Activated CD4-positive, alpha-beta T cell treated with anti-CD3 and anti-CD28 coated beads, Interleukin-2, amount 10 ng/mL, durations not matched to agents 24 days and 14 days (primary cell): ENCODE measurements at regions not wholly inside any gene's neighbourhood (a gene's known extent, or its start where the extent isn't known, plus 50 kb on each side); places are given as distances from the start of the nearest gene placed in this dataset.

Experiments used
- DNase-seq: peaks from one replicate; pipeline ENCODE4 v3.0.0; 2022
- H3K27ac Mint-ChIP-seq: one replicate; pipeline ENCODE4 v1.8.0; 2022; ENCODE audit warnings: mild to moderate bottlenecking, mixed read lengths
- H3K27me3 Mint-ChIP-seq: one replicate; pipeline ENCODE4 v1.8.0; 2022; ENCODE audit warnings: mixed read lengths
- H3K36me3 Mint-ChIP-seq: one replicate; pipeline ENCODE4 v1.8.0; 2022; ENCODE audit warnings: low read depth, mild to moderate bottlenecking, mixed read lengths
- H3K4me1 Mint-ChIP-seq: one replicate; pipeline ENCODE4 v1.8.0; 2021; ENCODE audit warnings: mixed read lengths
- H3K4me3 Mint-ChIP-seq: one replicate; pipeline ENCODE4 v1.8.0; 2022; ENCODE audit warnings: mild to moderate bottlenecking, moderate library complexity, mixed read lengths
- H3K9me3 Mint-ChIP-seq: one replicate; pipeline ENCODE4 v1.8.0; 2021; ENCODE audit warnings: mixed read lengths
- intact Hi-C: fragments of 100-400 bp; cut with micrococcal nuclease; formaldehyde crosslinking; loops from one replicate; pipeline ENCODE4 v1.15.1; 2023

- no peaks in the 10 kb centered on the region for H3K36me3 Mint-ChIP-seq
- no peaks in the 10 kb centered on the region for H3K27me3 Mint-ChIP-seq
- H3K4me1 Mint-ChIP-seq = no peaks in the 10 kb centered on the region
- H3K27ac Mint-ChIP-seq = no peak overlapping the region
- no peak for DNase-seq
- H3K4me3 Mint-ChIP-seq = no peak overlapping the region
- H3K9me3 Mint-ChIP-seq = peaks cover 14% of the 10 kb centered on the region
- intact Hi-C loops = no loop called here
Measured at GRCh38 chr11:129574431-129574830, 198.8 kb downstream of the BARX2 start.

GRCh38 chr11:129576652-129577051, 201.0 kb downstream of the BARX2 start:
- no peaks in the 10 kb centered on the region for H3K27me3 Mint-ChIP-seq
- no peaks in the 10 kb centered on the region for H3K4me1 Mint-ChIP-seq
- no peak overlapping the region for H3K27ac Mint-ChIP-seq
- H3K9me3 Mint-ChIP-seq = peaks cover 13% of the 10 kb centered on the region
- H3K36me3 Mint-ChIP-seq = no peaks in the 10 kb centered on the region
- H3K4me3 Mint-ChIP-seq = no peak overlapping the region
- intact Hi-C loops = no loop called here
- DNase-seq = no peak

GRCh38 chr11:129578006-129578405, 202.4 kb downstream of the BARX2 start:
- Mint-ChIP-seq H3K9me3 (peaks cover 13% of the 10 kb centered on the region), H3K27me3 (no peaks in the 10 kb centered on the region), H3K36me3 (no peaks in the 10 kb centered on the region), H3K4me3 (no peak overlapping the region), H3K4me1 (no peaks in the 10 kb centered on the region), H3K27ac (no peak overlapping the region)
- DNase-seq = no peak
- intact Hi-C loops = no loop called here

- Mint-ChIP-seq H3K4me3 (no peak overlapping the region), H3K9me3 (peaks cover 5% of the 10 kb centered on the region), H3K27me3 (no peaks in the 10 kb centered on the region), H3K36me3 (no peaks in the 10 kb centered on the region), H3K27ac (no peak overlapping the region), H3K4me1 (no peaks in the 10 kb centered on the region)
- no peak for DNase-seq
- intact Hi-C loops = no loop called here
Measured at GRCh38 chr11:129580278-129580677, 204.6 kb downstream of the BARX2 start.

GRCh38 chr11:129584316-129584715, 208.7 kb downstream of the BARX2 start:
- Mint-ChIP-seq H3K9me3 (no peaks in the 10 kb centered on the region), H3K36me3 (no peaks in the 10 kb centered on the region), H3K4me1 (no peaks in the 10 kb centered on the region), H3K27me3 (no peaks in the 10 kb centered on the region), H3K4me3 (no peak overlapping the region), H3K27ac (no peak overlapping the region)
- intact Hi-C loops = no loop called here
- DNase-seq = no peak

- intact Hi-C loops = no loop called here
- Mint-ChIP-seq H3K9me3 (no peaks in the 10 kb centered on the region), H3K4me3 (no peak overlapping the region), H3K27me3 (no peaks in the 10 kb centered on the region), H3K4me1 (no peaks in the 10 kb centered on the region), H3K27ac (no peak overlapping the region), H3K36me3 (no peaks in the 10 kb centered on the region)
- no peak for DNase-seq
Measured at GRCh38 chr11:129589190-129589860, 213.7 kb downstream of the BARX2 start.

- Mint-ChIP-seq H3K27me3 (no peaks in the 10 kb centered on the region), H3K9me3 (no peaks in the 10 kb centered on the region), H3K4me1 (no peaks in the 10 kb centered on the region), H3K4me3 (no peak overlapping the region), H3K27ac (no peak overlapping the region), H3K36me3 (no peaks in the 10 kb centered on the region)
- no peak for DNase-seq
- intact Hi-C loops = no loop called here
Measured at GRCh38 chr11:129590030-129590752, 214.5 kb downstream of the BARX2 start.

GRCh38 chr11:129590753-129591475, 215.3 kb downstream of the BARX2 start:
- Mint-ChIP-seq H3K4me3 (no peak overlapping the region), H3K27me3 (no peaks in the 10 kb centered on the region), H3K27ac (no peak overlapping the region), H3K9me3 (no peaks in the 10 kb centered on the region), H3K4me1 (no peaks in the 10 kb centered on the region), H3K36me3 (no peaks in the 10 kb centered on the region)
- DNase-seq = no peak
- intact Hi-C loops = no loop called here

- no peaks in the 10 kb centered on the region for H3K36me3 Mint-ChIP-seq
- intact Hi-C loops = no loop called here
- H3K4me3 Mint-ChIP-seq = no peak overlapping the region
- no peaks in the 10 kb centered on the region for H3K4me1 Mint-ChIP-seq
- peaks cover 5% of the 10 kb centered on the region for H3K9me3 Mint-ChIP-seq
- H3K27ac Mint-ChIP-seq = no peak overlapping the region
- DNase-seq = no peak
- no peaks in the 10 kb centered on the region for H3K27me3 Mint-ChIP-seq
Measured at GRCh38 chr11:129591527-129591926, 215.9 kb downstream of the BARX2 start.

- Mint-ChIP-seq H3K27me3 (no peaks in the 10 kb centered on the region), H3K27ac (no peak overlapping the region), H3K9me3 (peaks cover 6% of the 10 kb centered on the region), H3K4me3 (no peak overlapping the region), H3K36me3 (no peaks in the 10 kb centered on the region), H3K4me1 (no peaks in the 10 kb centered on the region)
- no peak for DNase-seq
- intact Hi-C loops = no loop called here
Measured at GRCh38 chr11:129592191-129592590, 216.5 kb downstream of the BARX2 start.

GRCh38 chr11:129593098-129593497, 217.4 kb downstream of the BARX2 start:
- no peak overlapping the region for H3K27ac Mint-ChIP-seq
- intact Hi-C loops = no loop called here
- no peaks in the 10 kb centered on the region for H3K36me3 Mint-ChIP-seq

GRCh38 chr11:129595038-129595962, 219.7 kb downstream of the BARX2 start:
- intact Hi-C loops = no loop called here
- no peak overlapping the region for H3K27ac Mint-ChIP-seq
- DNase-seq = no peak
- peaks cover 4% of the 10 kb centered on the region for H3K27me3 Mint-ChIP-seq
- H3K36me3 Mint-ChIP-seq = no peaks in the 10 kb centered on the region
- H3K4me1 Mint-ChIP-seq = no peaks in the 10 kb centered on the region
- no peak overlapping the region for H3K4me3 Mint-ChIP-seq
- H3K9me3 Mint-ChIP-seq = peaks cover 10% of the 10 kb centered on the region

More at GRCh38 chr11:129593098-129593497, 217.4 kb downstream of the BARX2 start:
- peaks cover 9% of the 10 kb centered on the region for H3K9me3 Mint-ChIP-seq
- no peak for DNase-seq
- H3K4me1 Mint-ChIP-seq = no peaks in the 10 kb centered on the region
- H3K4me3 Mint-ChIP-seq = no peak overlapping the region
- H3K27me3 Mint-ChIP-seq = no peaks in the 10 kb centered on the region

- Mint-ChIP-seq H3K9me3 (peaks cover 10% of the 10 kb centered on the region), H3K4me3 (no peak overlapping the region), H3K4me1 (no peaks in the 10 kb centered on the region), H3K27me3 (peaks cover 10% of the 10 kb centered on the region), H3K36me3 (no peaks in the 10 kb centered on the region), H3K27ac (no peak overlapping the region)
- intact Hi-C loops = no loop called here
- no peak for DNase-seq
Measured at GRCh38 chr11:129596351-129596750, 219.3 kb upstream of the TMEM45B start.
